PFSK-1 (cell line): ENCODE measurements at regions not wholly inside any gene's neighbourhood (a gene's known extent, or its start where the extent isn't known, plus 50 kb on each side); places are given as distances from the start of the nearest gene placed in this dataset.

Source experiments
- FOXP2 ChIP-seq: optimal IDR thresholded peaks from 2 replicates; pipeline ENCODE3; 2011; ENCODE audit warnings: borderline replicate concordance, control low read depth, inconsistent platforms; ENCODE audit not compliant: insufficient read depth; ENCODE audit errors: extremely low read length, extremely low read depth
- POLR2AphosphoS5 ChIP-seq: IDR thresholded peaks from 2 replicates; pipeline ENCODE4 v1.6.1; 2012; ENCODE audit warnings: low read depth, mild to moderate bottlenecking, control low read depth, low read length, moderate library complexity
- SIN3A ChIP-seq: IDR thresholded peaks from 2 replicates; pipeline ENCODE4 v1.6.1; 2012; ENCODE audit warnings: mild to moderate bottlenecking, low read length, moderate library complexity, borderline replicate concordance; ENCODE audit not compliant: insufficient read depth
- TAF1 ChIP-seq: IDR thresholded peaks from 2 replicates; pipeline ENCODE4 v1.6.1; 2012; ENCODE audit warnings: low read length, control low read depth, borderline replicate concordance; ENCODE audit not compliant: insufficient read depth
- TF ChIP-seq, protein P1 (sequence below), 2 experiments: IDR thresholded peaks; 2 replicates each; pipeline versions ENCODE4 v1.6.1 to v1.8.0; 2011 to 2012; ENCODE audit warnings: low read depth in 2 of 2, low read length in 2 of 2, control low read depth in 1 of 2, inconsistent platforms in 1 of 2, mild to moderate bottlenecking in 1 of 2, moderate library complexity in 1 of 2; ENCODE audit not compliant: insufficient read depth in 1 of 2

DNA sequence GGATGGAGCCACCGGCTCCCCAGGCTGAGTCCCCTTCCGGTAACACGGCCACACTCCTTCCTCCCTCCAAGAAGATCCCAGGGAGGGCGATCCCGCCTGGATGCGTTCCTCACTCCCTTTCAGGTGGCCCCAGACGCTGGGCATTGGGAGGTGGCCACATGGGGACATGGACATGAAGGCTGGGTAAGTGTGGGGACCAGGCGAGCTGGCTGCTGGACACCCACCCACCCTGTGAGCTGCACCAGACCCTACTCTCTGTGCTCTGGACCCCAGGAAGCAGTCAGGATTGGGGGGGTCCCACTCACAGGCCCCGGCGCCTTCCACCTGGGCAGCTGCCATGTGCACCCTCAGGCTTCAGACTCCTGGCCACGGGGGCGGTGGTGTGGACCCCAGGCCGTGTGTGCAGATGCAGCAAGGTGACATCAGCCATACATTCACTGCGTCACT lies 932.8 kb downstream of the BRD1 start:
- TF ChIP-seq POLR2AphosphoS5: no peak
- no peak for TF ChIP-seq SIN3A

DNA sequence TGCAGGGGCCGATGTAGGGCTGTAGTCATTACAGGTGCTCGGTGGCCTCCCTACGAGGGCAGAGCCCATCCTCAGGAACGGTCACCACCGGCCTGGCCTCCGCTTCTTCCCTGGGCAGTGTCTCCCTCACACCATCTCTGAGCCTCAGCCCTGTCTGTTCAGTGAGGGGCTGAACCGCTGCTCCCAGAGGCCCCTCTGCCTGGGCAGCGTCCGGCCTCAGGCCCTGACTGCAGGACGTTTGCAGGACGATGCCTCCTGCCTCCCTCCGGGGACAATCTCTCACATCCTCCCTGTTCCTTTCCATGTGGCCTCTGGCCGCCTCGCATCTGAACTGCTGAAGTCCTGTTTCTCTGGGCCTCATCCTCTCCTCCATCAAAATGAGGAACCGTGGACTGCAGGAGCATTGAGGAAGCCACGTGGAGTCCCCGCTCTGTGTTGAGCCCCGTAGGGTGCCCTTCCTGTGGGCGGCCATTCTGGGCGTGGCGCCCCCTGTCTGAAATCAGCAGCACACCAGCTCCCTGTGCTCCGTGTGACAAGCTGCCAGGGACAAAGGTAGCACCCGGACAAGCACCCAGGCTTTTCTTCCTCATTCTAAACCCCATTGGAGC lies 933.5 kb downstream of the BRD1 start:
- TF ChIP-seq TAF1 (no peak), SIN3A (no peak)
- TF ChIP-seq, protein P1, sequence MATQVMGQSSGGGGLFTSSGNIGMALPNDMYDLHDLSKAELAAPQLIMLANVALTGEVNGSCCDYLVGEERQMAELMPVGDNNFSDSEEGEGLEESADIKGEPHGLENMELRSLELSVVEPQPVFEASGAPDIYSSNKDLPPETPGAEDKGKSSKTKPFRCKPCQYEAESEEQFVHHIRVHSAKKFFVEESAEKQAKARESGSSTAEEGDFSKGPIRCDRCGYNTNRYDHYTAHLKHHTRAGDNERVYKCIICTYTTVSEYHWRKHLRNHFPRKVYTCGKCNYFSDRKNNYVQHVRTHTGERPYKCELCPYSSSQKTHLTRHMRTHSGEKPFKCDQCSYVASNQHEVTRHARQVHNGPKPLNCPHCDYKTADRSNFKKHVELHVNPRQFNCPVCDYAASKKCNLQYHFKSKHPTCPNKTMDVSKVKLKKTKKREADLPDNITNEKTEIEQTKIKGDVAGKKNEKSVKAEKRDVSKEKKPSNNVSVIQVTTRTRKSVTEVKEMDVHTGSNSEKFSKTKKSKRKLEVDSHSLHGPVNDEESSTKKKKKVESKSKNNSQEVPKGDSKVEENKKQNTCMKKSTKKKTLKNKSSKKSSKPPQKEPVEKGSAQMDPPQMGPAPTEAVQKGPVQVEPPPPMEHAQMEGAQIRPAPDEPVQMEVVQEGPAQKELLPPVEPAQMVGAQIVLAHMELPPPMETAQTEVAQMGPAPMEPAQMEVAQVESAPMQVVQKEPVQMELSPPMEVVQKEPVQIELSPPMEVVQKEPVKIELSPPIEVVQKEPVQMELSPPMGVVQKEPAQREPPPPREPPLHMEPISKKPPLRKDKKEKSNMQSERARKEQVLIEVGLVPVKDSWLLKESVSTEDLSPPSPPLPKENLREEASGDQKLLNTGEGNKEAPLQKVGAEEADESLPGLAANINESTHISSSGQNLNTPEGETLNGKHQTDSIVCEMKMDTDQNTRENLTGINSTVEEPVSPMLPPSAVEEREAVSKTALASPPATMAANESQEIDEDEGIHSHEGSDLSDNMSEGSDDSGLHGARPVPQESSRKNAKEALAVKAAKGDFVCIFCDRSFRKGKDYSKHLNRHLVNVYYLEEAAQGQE (IDR thresholded peaks at IDR 0.05; ENCODE audit: insufficient read depth in 1 of 2, low read depth in 2 of 2, low read length in 2 of 2): no peak

DNA sequence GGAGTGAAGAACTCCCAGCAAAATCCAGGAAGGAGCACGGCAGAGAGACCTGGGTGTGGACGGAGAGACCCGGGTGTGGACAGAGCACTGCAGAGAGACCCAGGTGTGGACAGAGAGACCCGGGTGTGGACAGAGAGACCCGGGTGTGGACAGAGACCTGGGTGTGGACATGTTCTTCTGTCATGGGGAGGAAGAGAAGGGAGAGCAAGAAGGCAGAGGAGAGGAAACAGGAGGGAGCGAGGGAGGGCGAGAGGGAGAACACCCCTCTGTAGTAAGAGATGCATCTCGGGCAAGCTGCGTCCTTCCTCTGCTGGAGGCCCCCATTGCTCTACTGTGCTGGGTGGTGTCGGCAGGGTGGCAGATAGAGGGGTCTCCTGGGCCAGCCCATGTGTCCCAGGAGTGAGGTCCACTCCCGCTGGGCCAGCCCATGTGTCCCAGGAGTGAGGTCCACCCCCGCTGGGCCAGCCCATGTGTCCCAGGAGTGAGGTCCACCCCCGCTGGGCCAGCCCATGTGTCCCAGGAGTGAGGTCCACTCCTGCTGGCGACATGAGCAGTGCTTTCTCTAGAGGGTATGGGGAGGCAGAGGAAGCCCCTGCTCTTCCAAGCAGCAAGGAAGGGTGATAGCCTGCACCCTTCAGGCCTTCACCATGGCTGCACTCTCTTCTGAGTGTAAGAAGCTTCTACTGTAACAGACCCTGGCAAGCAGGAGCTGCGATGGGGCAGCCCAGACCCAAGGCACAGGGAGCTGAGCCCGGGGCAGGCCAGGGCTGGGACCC lies 934.2 kb downstream of the BRD1 start:
- no peak for TF ChIP-seq SIN3A

DNA sequence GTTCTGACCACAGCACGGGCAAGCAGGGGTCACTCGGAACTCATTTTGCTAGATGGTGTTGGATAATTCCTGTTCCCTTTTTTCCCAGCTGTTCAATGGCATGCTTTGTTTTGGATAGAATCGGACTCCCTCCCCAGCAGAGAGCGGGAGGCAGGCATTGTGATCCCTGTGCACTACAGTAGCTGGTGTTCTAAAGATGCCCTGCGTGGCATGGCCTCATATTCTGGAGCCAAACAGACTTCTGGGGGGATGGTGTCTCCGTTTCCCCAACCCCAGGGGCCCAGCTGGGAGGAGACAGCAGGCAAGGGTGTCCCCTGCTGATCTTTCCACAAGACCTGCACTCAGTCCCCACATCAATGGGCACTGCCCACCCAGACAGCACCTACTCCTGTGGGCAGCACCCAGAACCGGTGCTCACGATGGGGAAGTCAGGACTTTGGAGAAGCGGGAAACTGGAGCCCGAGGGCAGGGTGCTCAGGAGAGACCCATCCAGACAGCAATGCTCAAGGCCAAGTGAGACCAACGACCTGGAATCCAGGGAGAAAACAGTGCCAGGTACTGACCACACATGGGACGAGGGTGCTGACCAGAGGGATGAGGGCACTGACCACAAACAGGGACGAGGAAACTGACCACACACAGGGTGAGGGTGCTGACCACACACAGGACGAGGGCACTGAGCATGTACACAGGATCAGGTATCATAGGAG lies 934.9 kb downstream of the BRD1 start:
- TF ChIP-seq FOXP2: no peak
- no peak for TF ChIP-seq SIN3A
- no peak for TF ChIP-seq POLR2AphosphoS5

DNA sequence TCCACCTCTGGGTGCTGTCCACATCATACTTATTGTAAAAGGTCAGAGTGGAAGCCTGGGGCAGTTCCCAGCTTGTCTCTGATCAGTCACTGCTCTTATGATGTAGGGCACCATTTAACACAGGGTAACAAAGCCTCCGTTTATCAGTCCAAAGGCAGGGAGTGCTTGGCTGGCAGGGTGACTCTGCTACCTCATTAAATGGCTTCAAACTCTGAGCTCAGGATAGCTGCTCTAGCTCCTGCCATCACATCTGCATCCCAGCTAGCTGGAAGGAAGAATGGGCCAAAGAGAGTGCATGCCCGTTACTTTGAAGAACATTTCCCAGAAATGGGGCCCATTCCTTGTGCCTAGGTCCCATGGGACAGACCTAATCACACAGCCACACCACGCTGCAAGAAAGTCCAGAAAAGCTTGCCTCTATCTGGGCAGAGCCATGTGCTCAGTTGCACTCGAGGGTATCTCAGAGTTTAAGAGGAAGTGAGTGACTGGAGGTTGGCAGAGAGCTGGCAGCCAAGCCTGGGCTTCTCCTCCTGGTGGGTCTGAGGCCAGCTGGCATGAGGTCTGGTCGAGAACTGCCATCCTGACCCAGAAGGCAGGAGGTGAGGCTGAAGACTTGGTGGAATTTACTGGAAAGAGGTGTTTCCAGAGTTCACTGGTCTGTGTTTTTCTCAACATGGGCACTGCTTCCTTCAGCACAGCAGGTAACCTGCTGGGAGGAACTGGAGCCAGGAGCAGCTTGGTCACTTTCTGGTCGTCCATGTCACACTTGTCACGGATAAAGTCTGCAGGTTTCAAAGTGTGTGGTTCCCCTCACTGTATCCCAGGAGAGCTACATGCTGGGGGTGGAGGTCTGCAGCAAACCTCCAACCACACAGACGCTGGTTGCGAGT lies 935.7 kb downstream of the BRD1 start:
- no peak for TF ChIP-seq FOXP2
- no peak for TF ChIP-seq SIN3A
- TF ChIP-seq TAF1: no peak
- TF ChIP-seq, protein P1 (IDR thresholded peaks at IDR 0.05; ENCODE audit: insufficient read depth in 1 of 2, low read depth in 2 of 2, low read length in 2 of 2): no peak
- TF ChIP-seq POLR2AphosphoS5: no peak

DNA sequence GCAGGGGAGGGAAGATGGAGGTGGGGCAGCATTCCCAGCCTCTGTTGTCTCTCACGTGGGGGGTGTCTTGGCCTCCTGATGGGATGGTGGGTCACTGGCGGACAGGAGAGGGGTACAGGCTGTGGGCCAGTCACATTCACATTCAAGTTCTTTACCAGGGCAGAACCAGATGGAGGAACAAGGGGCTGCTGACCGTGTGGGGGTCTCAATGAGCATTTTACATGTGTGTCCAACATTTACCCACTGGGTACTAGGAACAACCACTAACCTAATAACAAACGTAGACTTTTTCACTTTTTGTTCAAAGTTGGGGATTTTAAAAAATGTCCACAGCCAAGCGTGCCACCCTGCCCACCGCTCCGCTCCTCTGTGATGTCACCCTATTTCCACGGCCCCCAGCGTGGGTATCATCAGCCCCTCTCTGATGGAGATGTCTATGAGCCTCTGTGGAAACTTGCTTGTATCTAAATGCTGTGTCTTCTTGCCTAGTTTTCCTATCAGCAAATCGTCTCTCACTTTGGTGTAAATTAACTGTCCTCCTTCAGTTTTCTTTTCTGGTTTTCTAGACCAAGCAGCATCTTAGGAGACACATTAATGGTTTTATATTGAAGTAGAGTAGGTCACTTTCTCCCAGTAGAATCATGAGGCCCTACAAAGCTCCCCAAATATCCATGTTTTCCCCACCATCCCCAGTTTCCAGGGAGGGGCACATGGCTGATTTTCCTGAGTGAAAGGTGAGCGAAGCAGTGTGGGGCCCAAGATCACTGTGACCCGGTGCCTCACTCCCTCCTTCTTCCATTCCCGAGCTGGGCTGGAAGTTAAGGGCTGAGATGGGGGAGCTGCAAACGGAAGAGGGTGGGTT lies 936.7 kb downstream of the BRD1 start:
- TF ChIP-seq FOXP2 (no peak), SIN3A (no peak), TAF1 (no peak), POLR2AphosphoS5 (no peak)
- TF ChIP-seq, protein P1 (IDR thresholded peaks at IDR 0.05; ENCODE audit: insufficient read depth in 1 of 2, low read depth in 2 of 2, low read length in 2 of 2): no peak
